ENCODE measurements at regions not wholly inside any gene's neighbourhood (a gene's known extent, or its start where the extent isn't known, plus 50 kb on each side); places are given as distances from the start of the nearest gene placed in this dataset.

GRCh38 chrX:9367421-9367820 is 97.4 kb upstream of the TBL1X start:
- FAIRE-seq: no peak
- POLR2A ChIA-PET (ENCODE audit: partially characterized antibody): interaction anchor here (0.6 kb wide), 1 partner anchor 268 kb away, joined by 4 read pairs; no protein-coding TSS in a partner anchor
- TF ChIP-seq SRF (IDR thresholded peaks at IDR 0.05; ENCODE audit: low read depth, low read length) (no peak), HDAC2 (IDR thresholded peaks at IDR 0.05; ENCODE audit: borderline replicate concordance in 1 of 2, low read depth in 2 of 2, low read length in 2 of 2) (no peak), CEBPB (IDR thresholded peaks at IDR 0.05; ENCODE audit: low read depth, low read length) (no peak), ZNF274 (IDR thresholded peaks at IDR 0.05; ENCODE audit: borderline replicate concordance, extremely low read depth, low read length) (no peak), ATF2 (IDR thresholded peaks at IDR 0.05; ENCODE audit: low read length) (no peak), EP300 (IDR thresholded peaks at IDR 0.05; ENCODE audit: borderline replicate concordance in 1 of 2, low read depth in 2 of 2, low read length in 2 of 2) (no peak), TEAD4 (IDR thresholded peaks at IDR 0.05; ENCODE audit: low read depth, low read length) (no peak)

More at GRCh38 chrX:9367421-9367820, 97.4 kb upstream of the TBL1X start:
- no peak overlapping the region for H2BK20ac ChIP-seq (ENCODE audit: low read length)
- no peaks in the 10 kb centered on the region for H3K36me3 ChIP-seq (ENCODE audit: control insufficient read depth in 2 of 4, insufficient read depth in 4 of 4, low read length in 3 of 4)
- H2BK12ac ChIP-seq (ENCODE audit: low read depth, low read length): no peak overlapping the region
- WGBS, 2 experiments (ENCODE audit: extremely low coverage in 1 of 2, insufficient coverage in 1 of 2, insufficient read length in 1 of 2, insufficient replicate concordance in 2 of 2, low coverage in 1 of 2, low lambda C conversion rate in 2 of 2, missing lambda C conversion rate in 1 of 2): 86% methylated on average over 1 of the region's 2 CpGs; no CpG with 5 or more reads in 1 of the 2 experiments
- H3K4ac ChIP-seq (replicated peaks; ENCODE audit: insufficient read length, low read depth, low read length): no peak overlapping the region
- H3K4me2 ChIP-seq (ENCODE audit: insufficient read depth in 1 of 2, low read depth in 2 of 2, low read length in 2 of 2): no peak overlapping the region
- H3K27ac ChIP-seq (ENCODE audit: low read depth, low read length): no peak overlapping the region
- H4K91ac ChIP-seq (replicated peaks; ENCODE audit: insufficient read length, low read length): no peak overlapping the region
- no peaks in the 10 kb centered on the region for H4K20me1 ChIP-seq (replicated peaks in 1 of 2; ENCODE audit: control insufficient read depth in 1 of 2, insufficient read depth in 2 of 2, low read length in 2 of 2)
- CTCF ChIA-PET (ENCODE audit: partially characterized antibody): interaction anchor here (0.8 kb wide), 1 partner anchor 27 kb away, joined by 3 read pairs; no protein-coding TSS in a partner anchor
- no peaks in the 10 kb centered on the region for H3K9me3 ChIP-seq (ENCODE audit: insufficient read depth in 2 of 2, low read depth in 1 of 2, low read length in 1 of 2)
- H2BK5ac ChIP-seq (ENCODE audit: low read depth, low read length): no peak overlapping the region
- DNase-seq (ENCODE audit: low read depth in 1 of 2, low spot score in 2 of 2): no peak
- no peaks in the 10 kb centered on the region for H3K23me2 ChIP-seq (ENCODE audit: low read depth, low read length)
- H4K5ac ChIP-seq (ENCODE audit: insufficient read length, low read depth, low read length): no peak overlapping the region
- H3K18ac ChIP-seq (ENCODE audit: extremely low read depth, low read length): no peak overlapping the region
- H2AFZ ChIP-seq (ENCODE audit: low read length): no peak overlapping the region
- H4K8ac ChIP-seq (ENCODE audit: extremely low read depth, insufficient read depth, low read length): no peak overlapping the region
- H3K79me1 ChIP-seq (ENCODE audit: low read depth, low read length): no peaks in the 10 kb centered on the region
- H2BK120ac ChIP-seq (replicated peaks; ENCODE audit: low read depth, low read length): no peak overlapping the region
- H2BK15ac ChIP-seq (ENCODE audit: low read length): no peak overlapping the region
- H2AK5ac ChIP-seq (ENCODE audit: low read depth, low read length): no peak overlapping the region
- no peak overlapping the region for H3K9ac ChIP-seq (replicated peaks in 1 of 4; ENCODE audit: extremely low read depth in 1 of 4, low read depth in 3 of 4, low read length in 3 of 4)
- H3K4me1 ChIP-seq (replicated peaks in 1 of 4; ENCODE audit: control insufficient read depth in 3 of 4, insufficient read depth in 4 of 4, low read length in 3 of 4): no peaks in the 10 kb centered on the region
- no peak overlapping the region for H3K56ac ChIP-seq (replicated peaks; ENCODE audit: insufficient read length, low read depth, low read length)
- H3K23ac ChIP-seq (ENCODE audit: insufficient read length): no peak overlapping the region
- no peak overlapping the region for H3K14ac ChIP-seq (ENCODE audit: insufficient read length)
- no peaks in the 10 kb centered on the region for H3K27me3 ChIP-seq (replicated peaks in 1 of 4; ENCODE audit: control insufficient read depth in 3 of 4, extremely low read depth in 1 of 4, insufficient read depth in 3 of 4, low read length in 3 of 4)
- H3K79me2 ChIP-seq (ENCODE audit: control insufficient read depth in 1 of 2, insufficient read depth in 2 of 2, low read length in 2 of 2): no peaks in the 10 kb centered on the region
- no peak overlapping the region for H3K4me3 ChIP-seq (ENCODE audit: extremely low read depth in 1 of 4, insufficient read depth in 2 of 4, low read depth in 3 of 4, low read length in 4 of 4)
